GM19467 (cell line): ENCODE measurements at regions not wholly inside any gene's neighbourhood (a gene's known extent, or its start where the extent isn't known, plus 50 kb on each side); places are given as distances from the start of the nearest gene placed in this dataset.
"Not testable (repeated sequence)": the region's sequence is repeated elsewhere in the genome, so short reads cannot be mapped to it uniquely, and the experiment has no call there.

Source experiments
- ATAC-seq: cut with Tn5 transposase; IDR thresholded peaks from one replicate; pipeline ENCODE4 v1.9.1; 2021; ENCODE audit warnings: mild to moderate bottlenecking, moderate library complexity; ENCODE audit not compliant: unreplicated experiment

- ATAC-seq, result no peak
Observed at GRCh38 chr9:2427120-2427891, 194.3 kb upstream of the VLDLR start.

GRCh38 chr9:2439957-2440356, 181.6 kb upstream of the VLDLR start:
- ATAC-seq, result no peak

- ATAC-seq, result not testable (repeated sequence)
Observed at GRCh38 chr9:2443933-2444332, 177.7 kb upstream of the VLDLR start.

GRCh38 chr9:2448193-2448738, 173.3 kb upstream of the VLDLR start:
- ATAC-seq, result no peak

- ATAC-seq, result no peak
Observed at GRCh38 chr9:2453106-2453505, 168.5 kb upstream of the VLDLR start.

- no peak for ATAC-seq
Observed at GRCh38 chr9:2453701-2454100, 167.9 kb upstream of the VLDLR start.

- no peak for ATAC-seq
Observed at GRCh38 chr9:2459756-2460155, 161.8 kb upstream of the VLDLR start.

- ATAC-seq, result no peak
Observed at GRCh38 chr9:2461892-2462291, 159.7 kb upstream of the VLDLR start.

- no peak for ATAC-seq
Observed at GRCh38 chr9:2464624-2465023, 157.0 kb upstream of the VLDLR start.

GRCh38 chr9:2465516-2465915, 156.1 kb upstream of the VLDLR start:
- no peak for ATAC-seq

GRCh38 chr9:2465921-2466460, 155.6 kb upstream of the VLDLR start:
- peak; percentile 98 for ATAC-seq

- ATAC-seq, result no peak
Observed at GRCh38 chr9:2466703-2467102, 154.9 kb upstream of the VLDLR start.

- no peak for ATAC-seq
Observed at GRCh38 chr9:2469681-2470221, 151.8 kb upstream of the VLDLR start.

GRCh38 chr9:2473681-2474080, 147.9 kb upstream of the VLDLR start:
- no peak for ATAC-seq

GRCh38 chr9:2477755-2478154, 143.8 kb upstream of the VLDLR start:
- ATAC-seq, result no peak

- no peak for ATAC-seq
Observed at GRCh38 chr9:2478421-2478820, 143.2 kb upstream of the VLDLR start.

- no peak for ATAC-seq
Observed at GRCh38 chr9:2479056-2479565, 142.5 kb upstream of the VLDLR start.

GRCh38 chr9:2480255-2480837, 141.2 kb upstream of the VLDLR start:
- ATAC-seq, result no peak

- no peak for ATAC-seq
Observed at GRCh38 chr9:2481216-2481615, 140.4 kb upstream of the VLDLR start.

GRCh38 chr9:2486988-2487387, 134.6 kb upstream of the VLDLR start:
- no peak for ATAC-seq

- no peak for ATAC-seq
Observed at GRCh38 chr9:2489838-2490314, 131.7 kb upstream of the VLDLR start.
